CD4-positive, alpha-beta T cell treated with Interleukin-4 for 4 hours (primary cell): ENCODE measurements at regions not wholly inside any gene's neighbourhood (a gene's known extent, or its start where the extent isn't known, plus 50 kb on each side); places are given as distances from the start of the nearest gene placed in this dataset.
"Not testable (repeated sequence)": the region's sequence is repeated elsewhere in the genome, so short reads cannot be mapped to it uniquely, and the experiment has no call there.

ENCODE experiments used
- DNase-seq: peaks from one replicate; pipeline ENCODE4 v3.0.0-alpha.2; 2020

DNA sequence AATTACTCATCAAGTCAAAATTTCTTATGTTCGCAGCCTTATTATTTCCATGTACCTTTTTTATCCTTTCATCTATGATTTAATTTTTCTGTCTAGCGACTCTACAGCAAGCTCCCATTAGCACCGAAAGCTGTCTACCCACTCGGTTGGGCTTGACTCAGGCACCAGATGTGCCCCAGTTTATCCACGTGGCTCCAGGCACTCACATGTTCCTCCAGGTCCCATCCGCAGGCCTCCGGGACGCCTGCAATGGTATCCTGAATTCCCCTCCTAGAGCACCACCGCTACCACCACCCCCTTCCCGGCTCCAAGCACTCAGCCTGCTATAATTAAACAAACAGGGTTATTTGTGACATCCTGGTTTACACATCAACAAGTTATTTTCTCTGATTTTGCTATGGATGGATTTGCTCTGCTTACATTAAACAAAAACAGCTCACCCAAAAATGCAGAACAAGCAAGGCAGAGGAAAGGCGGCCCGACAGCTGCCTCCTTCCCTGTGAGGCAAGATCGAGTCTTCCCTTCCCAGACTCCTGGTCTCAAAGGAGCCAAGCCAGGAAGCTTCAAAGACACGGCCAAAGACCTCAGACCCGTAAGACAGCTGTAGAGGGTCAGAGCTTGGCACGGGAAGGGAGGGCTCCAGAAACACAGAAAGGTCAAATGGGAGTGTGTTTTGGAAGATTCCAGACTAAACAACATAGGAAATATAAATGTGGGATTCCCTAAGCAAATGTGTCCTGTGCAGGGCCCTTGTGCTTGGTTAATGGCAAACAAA, 253.8 kb downstream of the TTC8 start:
- DNase-seq: no peak

DNA sequence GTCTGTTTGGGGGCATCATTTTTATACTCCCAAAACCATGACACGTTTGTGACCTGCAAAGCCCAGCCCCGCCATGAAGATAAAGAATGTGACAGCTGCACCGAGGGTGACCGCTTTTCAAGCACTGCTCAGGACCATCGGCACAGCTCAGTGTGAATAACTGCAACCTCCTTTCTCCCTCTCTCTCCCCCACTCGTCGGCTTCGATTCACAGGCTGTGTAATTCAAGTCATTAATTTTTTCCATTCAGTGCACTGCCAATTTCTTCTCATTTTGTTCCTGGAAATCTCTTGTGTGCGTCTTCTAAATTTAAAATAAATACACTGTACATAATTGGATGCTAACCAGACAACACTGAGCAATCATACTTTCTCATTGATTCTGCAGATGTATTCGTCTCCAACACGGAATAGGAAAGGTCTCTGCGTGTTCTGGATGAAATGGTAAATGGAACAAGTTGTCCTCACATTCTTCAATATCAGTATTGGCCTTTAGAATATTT, 260.8 kb downstream of the TTC8 start:
- no peak for DNase-seq

DNA sequence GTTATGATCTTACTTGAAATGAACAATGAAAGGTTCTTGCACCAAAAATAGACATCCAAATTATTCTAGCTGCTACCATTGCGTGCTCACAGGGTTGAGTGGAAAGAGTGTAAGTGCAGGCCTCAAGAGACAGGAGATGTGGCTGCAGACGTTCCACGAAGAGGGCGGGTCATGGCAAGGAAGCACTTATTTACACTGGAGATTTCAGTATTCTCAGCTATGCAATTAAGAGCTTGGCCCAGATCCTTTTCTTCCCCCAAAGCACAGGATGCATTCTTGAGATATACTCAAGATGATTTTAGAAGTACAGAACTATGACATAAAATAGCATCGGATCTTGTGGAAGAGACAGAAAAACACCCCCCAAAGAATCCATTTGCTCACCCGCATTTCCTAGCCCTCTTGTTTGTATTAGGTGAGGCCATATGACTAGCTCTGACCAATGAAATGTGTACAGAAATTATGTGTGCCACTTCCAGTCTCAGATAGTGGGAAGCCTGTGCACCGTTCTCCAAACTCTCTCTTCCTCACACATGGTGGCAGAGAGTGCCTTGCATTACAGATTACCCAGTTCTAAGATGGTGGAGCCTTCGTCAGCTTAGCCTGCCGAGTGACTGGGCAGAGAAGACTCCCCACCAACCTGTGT, 261.4 kb downstream of the TTC8 start:
- DNase-seq: no peak

DNA sequence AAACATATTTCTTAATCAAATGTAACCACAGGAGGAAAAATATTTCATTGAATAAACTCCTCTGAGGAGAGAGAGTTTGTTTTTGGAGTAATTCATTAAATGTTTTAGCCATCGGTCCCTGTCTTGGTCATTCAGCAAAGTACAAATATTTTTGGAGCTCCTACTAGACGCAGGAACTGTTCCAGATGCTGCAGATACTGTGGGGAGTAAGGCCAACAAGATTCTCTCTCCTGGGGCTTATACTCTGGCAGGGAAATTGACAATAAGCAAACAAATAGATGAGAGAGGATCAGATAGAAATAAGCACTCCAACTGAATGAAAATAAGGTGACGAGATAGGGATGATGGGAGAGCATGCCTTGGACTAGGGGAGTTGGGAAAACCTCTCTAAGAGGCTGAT, 264.1 kb downstream of the TTC8 start:
- no peak for DNase-seq

DNA sequence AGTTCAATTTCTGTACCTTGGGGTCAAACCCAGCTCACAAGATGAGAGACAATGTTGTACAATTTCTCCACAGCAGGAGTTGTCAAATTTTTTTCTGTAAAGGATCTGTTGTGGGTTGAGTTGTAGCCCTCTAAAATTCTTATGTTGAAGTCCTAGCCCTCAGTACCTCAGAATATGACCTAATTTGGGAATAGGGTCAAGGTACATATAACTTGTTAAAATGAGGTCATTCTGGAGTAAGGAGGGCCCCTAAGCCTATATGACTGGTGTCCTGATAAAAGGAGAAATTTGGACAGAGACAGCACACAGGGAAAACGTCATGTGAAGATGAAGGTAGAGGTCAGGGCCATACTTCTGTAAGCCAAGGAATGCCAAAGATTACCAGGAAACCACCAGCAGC, 264.9 kb downstream of the TTC8 start:
- no peak for DNase-seq

DNA sequence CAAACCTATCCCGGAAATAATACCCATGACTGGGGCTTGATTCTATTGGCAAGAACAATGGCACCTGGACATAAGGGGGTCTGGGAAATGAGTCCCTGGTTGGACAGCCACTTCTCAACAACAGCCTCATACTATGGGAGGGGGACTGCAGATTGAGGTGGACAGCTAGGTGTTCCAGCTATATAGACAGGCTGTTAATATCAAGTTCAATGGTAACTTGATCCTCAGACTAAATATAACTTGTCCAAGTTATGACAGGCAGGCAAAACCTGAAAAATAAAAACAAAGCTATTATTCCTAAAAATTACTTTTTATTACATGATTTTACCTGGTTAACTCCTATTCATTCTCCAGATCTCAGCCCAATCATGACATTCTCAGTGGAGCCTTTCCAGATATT, 267.3 kb downstream of the TTC8 start:
- no peak for DNase-seq

DNA sequence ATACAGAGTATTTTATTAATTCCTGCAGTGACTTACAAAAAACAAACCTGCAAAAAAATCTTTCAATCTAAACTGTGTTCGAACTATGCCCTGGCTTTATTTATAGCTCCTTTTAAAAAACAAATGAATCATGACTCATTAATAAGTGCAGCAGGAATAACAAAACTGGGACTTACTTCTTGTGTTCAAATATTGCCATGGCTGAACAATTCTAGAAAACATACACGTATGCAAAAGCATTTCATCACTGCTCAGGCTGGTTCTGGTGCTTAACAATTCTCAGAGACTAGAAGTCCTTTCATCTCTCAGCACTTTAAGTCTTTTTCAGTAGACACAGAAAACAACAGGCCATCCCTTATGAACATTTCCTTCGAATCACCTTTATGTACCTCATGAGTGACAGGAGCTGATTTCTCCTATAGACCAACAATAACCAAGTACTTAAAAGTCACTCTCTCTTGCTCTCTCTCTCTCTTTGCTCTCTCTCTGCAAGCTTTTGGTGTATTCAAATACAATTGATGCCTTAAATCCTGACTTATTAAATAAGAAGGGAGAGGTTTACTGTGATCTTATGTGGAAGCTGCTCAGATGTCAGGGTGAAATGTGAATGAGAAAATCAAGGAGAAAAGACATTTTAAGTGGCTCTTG, 268.8 kb downstream of the TTC8 start:
- DNase-seq: no peak

DNA sequence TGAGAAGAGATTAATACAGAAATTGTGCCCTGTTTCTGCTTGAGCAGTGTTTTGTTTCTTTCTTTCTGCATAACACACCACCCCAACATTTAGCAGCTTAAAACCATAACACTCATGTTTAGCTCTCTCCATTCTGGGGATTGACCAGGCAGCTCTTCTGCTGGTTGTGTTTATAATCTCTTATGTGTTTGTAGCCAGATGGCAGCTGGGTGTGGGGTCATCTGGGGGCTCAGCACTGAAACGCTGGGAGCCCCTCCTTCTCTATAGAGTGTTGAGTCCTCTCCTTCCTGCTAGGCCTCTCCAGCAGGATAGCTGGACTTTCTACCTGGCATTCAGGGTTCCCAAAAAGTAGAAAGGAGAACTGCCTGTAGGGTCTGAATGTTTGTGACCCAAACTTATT, 270.6 kb downstream of the TTC8 start:
- no peak for DNase-seq

DNA sequence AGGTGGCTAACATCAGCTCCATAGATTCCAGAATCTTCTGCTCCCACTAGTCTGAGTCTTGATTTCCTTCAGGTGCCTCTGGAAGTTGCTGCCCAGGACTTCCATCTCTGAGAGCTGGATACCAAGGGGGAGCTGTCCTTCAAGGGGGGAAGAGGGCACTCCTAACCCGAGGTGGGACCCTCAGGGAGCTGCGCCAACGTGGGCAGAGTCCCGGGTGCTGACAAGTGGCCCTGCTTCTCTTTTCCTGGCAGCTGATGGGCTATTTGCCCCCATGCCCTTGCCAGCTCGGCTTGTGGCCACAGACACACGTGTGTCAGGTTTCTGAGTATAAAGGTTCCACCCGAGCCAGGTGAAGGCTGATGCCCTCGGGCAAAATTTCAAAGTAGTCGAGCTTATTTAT, 272.5 kb downstream of the TTC8 start:
- DNase-seq: no peak

DNA sequence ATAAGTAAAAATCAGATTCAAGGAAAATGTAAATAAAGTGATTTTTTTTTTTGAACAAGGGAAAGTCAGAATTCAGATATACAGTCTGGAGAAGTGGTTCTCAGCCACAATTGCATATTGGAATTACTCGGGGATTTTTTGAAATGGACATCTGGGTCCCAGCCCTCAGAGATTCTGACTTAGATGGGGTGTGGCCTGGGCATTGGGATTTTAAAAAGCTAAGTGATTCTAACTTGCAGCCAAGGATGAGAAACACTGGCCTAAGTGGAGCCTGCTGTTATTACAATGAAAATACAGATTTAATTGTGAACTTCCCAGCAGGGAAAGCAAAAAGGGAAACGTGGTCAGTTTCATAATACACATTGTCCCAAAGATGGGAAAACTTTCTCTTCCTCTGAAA, 273.8 kb downstream of the TTC8 start:
- no peak for DNase-seq

DNA sequence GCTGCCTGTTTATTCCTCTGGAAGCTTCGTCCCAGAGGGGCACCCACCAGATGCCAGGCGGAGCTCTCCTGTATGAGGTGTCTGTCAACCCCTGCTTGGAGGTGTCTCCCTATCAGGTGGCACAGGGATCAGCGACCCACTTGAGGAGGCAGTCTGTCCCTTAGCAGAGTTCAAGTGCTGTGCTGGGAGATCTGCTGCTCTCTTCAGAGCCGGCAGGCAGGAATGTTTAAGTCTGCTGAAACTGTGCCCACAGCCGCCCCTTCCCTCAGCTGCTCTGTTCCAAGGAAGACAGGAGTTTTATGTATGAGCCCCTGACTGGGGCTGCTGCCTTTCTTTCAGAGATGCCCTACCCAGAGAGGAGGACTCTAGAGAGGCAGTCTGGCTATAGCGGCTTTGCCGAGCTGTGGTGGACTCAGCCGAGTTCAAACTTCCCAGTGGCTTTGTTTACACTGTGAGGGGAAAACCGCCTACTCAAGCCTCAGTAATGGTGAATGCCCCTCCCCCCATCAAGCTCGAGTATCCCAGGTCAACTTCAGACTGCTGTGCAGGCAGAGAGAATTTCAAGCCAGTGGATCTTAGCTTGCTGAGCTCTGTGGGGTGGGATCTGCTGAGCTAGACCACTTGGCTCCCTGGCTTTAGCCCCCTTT, 279.8 kb downstream of the TTC8 start:
- not testable (repeated sequence) for DNase-seq

DNA sequence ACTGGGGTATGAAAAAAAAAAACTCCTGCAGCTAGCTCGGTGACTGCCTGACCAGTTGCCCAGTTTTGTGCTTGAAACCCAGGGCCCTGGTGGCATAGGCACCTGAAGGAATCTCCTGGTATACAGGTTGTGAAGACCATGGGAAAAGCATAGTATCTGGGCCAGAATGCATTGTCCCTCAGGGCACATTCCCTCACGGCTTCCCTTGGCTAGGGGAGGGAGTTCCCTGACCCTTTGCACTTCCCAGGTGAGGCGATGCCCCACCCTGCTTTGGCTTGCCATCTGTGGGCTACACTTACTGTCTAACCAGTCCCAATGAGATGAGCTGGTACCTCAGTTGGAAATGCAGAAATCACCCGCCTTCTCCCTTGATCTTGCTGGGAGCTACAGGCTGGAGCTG, 280.4 kb downstream of the TTC8 start:
- not testable (repeated sequence) for DNase-seq
